ENCODE measurements at regions not wholly inside any gene's neighbourhood (a gene's known extent, or its start where the extent isn't known, plus 50 kb on each side); places are given as distances from the start of the nearest gene placed in this dataset.

GRCh38 chr16:85196976-85197375 is 84.7 kb upstream of the CIBAR2 start:
- TF ChIP-seq, protein P1, sequence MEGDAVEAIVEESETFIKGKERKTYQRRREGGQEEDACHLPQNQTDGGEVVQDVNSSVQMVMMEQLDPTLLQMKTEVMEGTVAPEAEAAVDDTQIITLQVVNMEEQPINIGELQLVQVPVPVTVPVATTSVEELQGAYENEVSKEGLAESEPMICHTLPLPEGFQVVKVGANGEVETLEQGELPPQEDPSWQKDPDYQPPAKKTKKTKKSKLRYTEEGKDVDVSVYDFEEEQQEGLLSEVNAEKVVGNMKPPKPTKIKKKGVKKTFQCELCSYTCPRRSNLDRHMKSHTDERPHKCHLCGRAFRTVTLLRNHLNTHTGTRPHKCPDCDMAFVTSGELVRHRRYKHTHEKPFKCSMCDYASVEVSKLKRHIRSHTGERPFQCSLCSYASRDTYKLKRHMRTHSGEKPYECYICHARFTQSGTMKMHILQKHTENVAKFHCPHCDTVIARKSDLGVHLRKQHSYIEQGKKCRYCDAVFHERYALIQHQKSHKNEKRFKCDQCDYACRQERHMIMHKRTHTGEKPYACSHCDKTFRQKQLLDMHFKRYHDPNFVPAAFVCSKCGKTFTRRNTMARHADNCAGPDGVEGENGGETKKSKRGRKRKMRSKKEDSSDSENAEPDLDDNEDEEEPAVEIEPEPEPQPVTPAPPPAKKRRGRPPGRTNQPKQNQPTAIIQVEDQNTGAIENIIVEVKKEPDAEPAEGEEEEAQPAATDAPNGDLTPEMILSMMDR (IDR thresholded peaks at IDR 0.05), result no peak
- TF ChIP-seq CHD2 (IDR thresholded peaks at IDR 0.05; ENCODE audit: low read length, partially characterized antibody) (no peak), GATA2 (CRISPR knock-in tag; IDR thresholded peaks at IDR 0.05) (no peak), ELF1 (IDR thresholded peaks at IDR 0.05) (no peak), SMC3 (IDR thresholded peaks at IDR 0.05; ENCODE audit: low read depth, low read length) (no peak)
- TF ChIP-seq, protein P2, sequence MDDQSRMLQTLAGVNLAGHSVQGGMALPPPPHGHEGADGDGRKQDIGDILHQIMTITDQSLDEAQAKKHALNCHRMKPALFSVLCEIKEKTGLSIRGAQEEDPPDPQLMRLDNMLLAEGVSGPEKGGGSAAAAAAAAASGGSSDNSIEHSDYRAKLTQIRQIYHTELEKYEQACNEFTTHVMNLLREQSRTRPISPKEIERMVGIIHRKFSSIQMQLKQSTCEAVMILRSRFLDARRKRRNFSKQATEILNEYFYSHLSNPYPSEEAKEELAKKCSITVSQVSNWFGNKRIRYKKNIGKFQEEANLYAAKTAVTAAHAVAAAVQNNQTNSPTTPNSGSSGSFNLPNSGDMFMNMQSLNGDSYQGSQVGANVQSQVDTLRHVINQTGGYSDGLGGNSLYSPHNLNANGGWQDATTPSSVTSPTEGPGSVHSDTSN (IDR thresholded peaks at IDR 0.05), result no peak
- TF ChIP-seq, protein P3, sequence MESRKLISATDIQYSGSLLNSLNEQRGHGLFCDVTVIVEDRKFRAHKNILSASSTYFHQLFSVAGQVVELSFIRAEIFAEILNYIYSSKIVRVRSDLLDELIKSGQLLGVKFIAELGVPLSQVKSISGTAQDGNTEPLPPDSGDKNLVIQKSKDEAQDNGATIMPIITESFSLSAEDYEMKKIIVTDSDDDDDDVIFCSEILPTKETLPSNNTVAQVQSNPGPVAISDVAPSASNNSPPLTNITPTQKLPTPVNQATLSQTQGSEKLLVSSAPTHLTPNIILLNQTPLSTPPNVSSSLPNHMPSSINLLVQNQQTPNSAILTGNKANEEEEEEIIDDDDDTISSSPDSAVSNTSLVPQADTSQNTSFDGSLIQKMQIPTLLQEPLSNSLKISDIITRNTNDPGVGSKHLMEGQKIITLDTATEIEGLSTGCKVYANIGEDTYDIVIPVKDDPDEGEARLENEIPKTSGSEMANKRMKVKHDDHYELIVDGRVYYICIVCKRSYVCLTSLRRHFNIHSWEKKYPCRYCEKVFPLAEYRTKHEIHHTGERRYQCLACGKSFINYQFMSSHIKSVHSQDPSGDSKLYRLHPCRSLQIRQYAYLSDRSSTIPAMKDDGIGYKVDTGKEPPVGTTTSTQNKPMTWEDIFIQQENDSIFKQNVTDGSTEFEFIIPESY (IDR thresholded peaks at IDR 0.05; ENCODE audit: borderline replicate concordance, low read depth), result no peak
